ENCODE measurements at regions not wholly inside any gene's neighbourhood (a gene's known extent, or its start where the extent isn't known, plus 50 kb on each side); places are given as distances from the start of the nearest gene placed in this dataset.

GRCh38 chr7:17599733-17600339 lies 301.4 kb downstream of the AHR start:
- no peak for DNase-seq (ENCODE audit: insufficient read length, low spot score, missing footprints)
- Histone ChIP-seq H2AFZ (ENCODE audit: low read length) (no peak overlapping the region), H3K79me2 (ENCODE audit: insufficient read depth, low read length) (no peaks in the 10 kb centered on the region), H3K27ac (ENCODE audit: low read depth, low read length) (peak overlapping the region; percentile 69), H4K20me1 (ENCODE audit: insufficient read depth, low read length) (no peaks in the 10 kb centered on the region), H3K4me2 (ENCODE audit: insufficient read depth, low read length) (peak overlapping the region; percentile 42), H3K9me3 (ENCODE audit: low read depth, low read length) (no peaks in the 10 kb centered on the region), H3K27me3 (ENCODE audit: insufficient read depth, low read length) (no peaks in the 10 kb centered on the region), H3K4me1 (ENCODE audit: insufficient read depth, low read length) (peaks cover 20% of the 10 kb centered on the region), H3K4me3 (ENCODE audit: insufficient read depth, low read length) (no peak overlapping the region), H3K36me3 (ENCODE audit: insufficient read depth, low read length) (no peaks in the 10 kb centered on the region)
- TF ChIP-seq CTCF (IDR thresholded peaks at IDR 0.05; ENCODE audit: extremely low read depth, low read depth, low read length) = no peak

GRCh38 chr7:17600340-17600752 lies 301.9 kb downstream of the AHR start:
- no peaks in the 10 kb centered on the region for H4K20me1 ChIP-seq (ENCODE audit: insufficient read depth, low read length)
- H3K27ac ChIP-seq (ENCODE audit: low read depth, low read length) = peak overlapping the region; percentile 69
- H2AFZ ChIP-seq (ENCODE audit: low read length) = no peak overlapping the region
- H3K4me2 ChIP-seq (ENCODE audit: insufficient read depth, low read length) = peak overlapping the region; percentile 42
- no peaks in the 10 kb centered on the region for H3K36me3 ChIP-seq (ENCODE audit: insufficient read depth, low read length)
- DNase-seq (ENCODE audit: insufficient read length, low spot score, missing footprints) = peak; percentile 54
- H3K79me2 ChIP-seq (ENCODE audit: insufficient read depth, low read length) = no peaks in the 10 kb centered on the region
- H3K4me1 ChIP-seq (ENCODE audit: insufficient read depth, low read length) = peaks cover 20% of the 10 kb centered on the region
- no peak overlapping the region for H3K4me3 ChIP-seq (ENCODE audit: insufficient read depth, low read length)
- TF ChIP-seq CTCF (IDR thresholded peaks at IDR 0.05; ENCODE audit: extremely low read depth, low read depth, low read length) = no peak
- H3K9me3 ChIP-seq (ENCODE audit: low read depth, low read length) = no peaks in the 10 kb centered on the region
- H3K27me3 ChIP-seq (ENCODE audit: insufficient read depth, low read length) = no peaks in the 10 kb centered on the region

- Histone ChIP-seq H3K9me3 (ENCODE audit: low read depth, low read length) (no peaks in the 10 kb centered on the region), H3K4me1 (ENCODE audit: insufficient read depth, low read length) (peaks cover 20% of the 10 kb centered on the region), H2AFZ (ENCODE audit: low read length) (no peak overlapping the region), H3K4me3 (ENCODE audit: insufficient read depth, low read length) (no peak overlapping the region), H3K27ac (ENCODE audit: low read depth, low read length) (no peak overlapping the region), H3K79me2 (ENCODE audit: insufficient read depth, low read length) (no peaks in the 10 kb centered on the region), H3K4me2 (ENCODE audit: insufficient read depth, low read length) (no peak overlapping the region), H3K36me3 (ENCODE audit: insufficient read depth, low read length) (no peaks in the 10 kb centered on the region), H3K27me3 (ENCODE audit: insufficient read depth, low read length) (no peaks in the 10 kb centered on the region), H4K20me1 (ENCODE audit: insufficient read depth, low read length) (no peaks in the 10 kb centered on the region)
- no peak for TF ChIP-seq CTCF (IDR thresholded peaks at IDR 0.05; ENCODE audit: extremely low read depth, low read depth, low read length)
- no peak for DNase-seq (ENCODE audit: insufficient read length, low spot score, missing footprints)
These were observed 303.5 kb downstream of the AHR start for GRCh38 chr7:17601921-17602320.

- no peaks in the 10 kb centered on the region for H3K36me3 ChIP-seq (ENCODE audit: insufficient read depth, low read length)
- H3K4me2 ChIP-seq (ENCODE audit: insufficient read depth, low read length) = peak overlapping the region; percentile 17
- no peaks in the 10 kb centered on the region for H3K9me3 ChIP-seq (ENCODE audit: low read depth, low read length)
- H3K27ac ChIP-seq (ENCODE audit: low read depth, low read length) = peak overlapping the region; percentile 25
- H3K4me1 ChIP-seq (ENCODE audit: insufficient read depth, low read length) = peaks cover 12% of the 10 kb centered on the region
- no peaks in the 10 kb centered on the region for H3K27me3 ChIP-seq (ENCODE audit: insufficient read depth, low read length)
- no peak overlapping the region for H2AFZ ChIP-seq (ENCODE audit: low read length)
- H3K4me3 ChIP-seq (ENCODE audit: insufficient read depth, low read length) = no peak overlapping the region
- DNase-seq (ENCODE audit: insufficient read length, low spot score, missing footprints) = no peak
- no peaks in the 10 kb centered on the region for H4K20me1 ChIP-seq (ENCODE audit: insufficient read depth, low read length)
- no peak for TF ChIP-seq CTCF (IDR thresholded peaks at IDR 0.05; ENCODE audit: extremely low read depth, low read depth, low read length)
- no peaks in the 10 kb centered on the region for H3K79me2 ChIP-seq (ENCODE audit: insufficient read depth, low read length)
These were observed 309.8 kb downstream of the AHR start for GRCh38 chr7:17608114-17608833.
